ENCODE measurements at regions not wholly inside any gene's neighbourhood (a gene's known extent, or its start where the extent isn't known, plus 50 kb on each side); places are given as distances from the start of the nearest gene placed in this dataset.

GRCh38 chr7:136050462-136050847 is 73.3 kb upstream of the MTPN start:
- Histone ChIP-seq H2AK5ac (ENCODE audit: low read depth, low read length) (no peak overlapping the region), H4K20me1 (ENCODE audit: insufficient read depth, low read length) (no peaks in the 10 kb centered on the region), H4K8ac (ENCODE audit: low read depth in 2 of 2, low read length in 2 of 2) (no peak overlapping the region), H2BK120ac (ENCODE audit: low read depth, low read length) (no peak overlapping the region), H3K36me3 (ENCODE audit: control insufficient read depth, insufficient read depth, low read length) (no peaks in the 10 kb centered on the region), H3K9me3 (ENCODE audit: control insufficient read depth, insufficient read depth, low read length) (no peaks in the 10 kb centered on the region; the same call in 1 of the 2 replicates), H3K4ac (ENCODE audit: low read depth, low read length) (no peak overlapping the region), H3K18ac (ENCODE audit: low read depth, low read length) (no peak overlapping the region), H4K91ac (ENCODE audit: insufficient read depth, low read depth, low read length) (no peak overlapping the region), H4K5ac (ENCODE audit: low read depth, low read length) (no peak overlapping the region), H3K56ac (ENCODE audit: extremely low read depth, insufficient read depth, low read length) (no peak overlapping the region), H3K4me3 (ENCODE audit: insufficient read depth, low read depth, low read length) (no peak overlapping the region), H3K27me3 (ENCODE audit: control insufficient read depth, insufficient read depth, low read length) (no peaks in the 10 kb centered on the region), H3K9me1 (ENCODE audit: insufficient read depth, low read length) (no peaks in the 10 kb centered on the region), H3K4me1 (ENCODE audit: control insufficient read depth, insufficient read depth, low read length) (no peaks in the 10 kb centered on the region), H3K79me1 (ENCODE audit: low read depth in 1 of 2, low read length in 2 of 2) (no peaks in the 10 kb centered on the region), H2BK20ac (ENCODE audit: low read depth, low read length) (no peak overlapping the region), H3K14ac (replicated peaks; ENCODE audit: low read depth, low read length) (no peak overlapping the region), H3K9ac (ENCODE audit: low read depth, low read length) (no peak overlapping the region), H2BK5ac (ENCODE audit: low read depth, low read length, poor library complexity, severe bottlenecking) (no peak overlapping the region), H2BK15ac (ENCODE audit: low read depth, low read length) (no peak overlapping the region), H2AFZ (replicated peaks; ENCODE audit: low read length, poor library complexity) (no peak overlapping the region), H2AK9ac (replicated peaks; ENCODE audit: low read depth, low read length, poor library complexity) (no peak overlapping the region), H3K23ac (ENCODE audit: low read depth, low read length) (no peak overlapping the region), H3K4me2 (ENCODE audit: low read depth, low read length) (no peak overlapping the region), H3K27ac (ENCODE audit: insufficient read depth, low read length) (no peak overlapping the region)
- ATAC-seq (ENCODE audit: low read depth) (no peak), DNase-seq (no peak)
- BruUV-seq (replicated peaks): no TSS peak
- in situ Hi-C loops (cut with MboI; ENCODE audit: low sequenced_read_pairs): no loop called here
- TF ChIP-seq FOS (IDR thresholded peaks at IDR 0.05; ENCODE audit: low read depth, low read length) (no peak), SMC3 (IDR thresholded peaks at IDR 0.05; ENCODE audit: low read depth, low read length) (no peak), USF2 (IDR thresholded peaks at IDR 0.05; ENCODE audit: low read depth, low read length) (no peak), RFX5 (IDR thresholded peaks at IDR 0.05; ENCODE audit: low read depth, low read length) (no peak), MXI1 (IDR thresholded peaks at IDR 0.05; ENCODE audit: borderline replicate concordance, low read depth, low read length) (no peak), RAD21 (IDR thresholded peaks at IDR 0.05; ENCODE audit: low read length) (no peak), MAFK (IDR thresholded peaks at IDR 0.05; ENCODE audit: low read depth, low read length) (no peak)
- 30% methylated on average over 2 of the region's 7 CpGs; no CpG with 5 or more reads in 1 of the 2 experiments for WGBS, 2 experiments (ENCODE audit: extremely low coverage in 2 of 2, insufficient read length in 1 of 2)
- intact Hi-C loops (cut with micrococcal nuclease): no loop called here
- ChIA-PET POLR2A (ENCODE audit: unreplicated experiment) (no interaction called here), CTCF (no interaction called here)
- dilution Hi-C loops (cut with HindIII; ENCODE audit: low sequenced_read_pairs, unreplicated experiment): no loop called here
